ENCODE measurements at regions not wholly inside any gene's neighbourhood (a gene's known extent, or its start where the extent isn't known, plus 50 kb on each side); places are given as distances from the start of the nearest gene placed in this dataset.

DNA sequence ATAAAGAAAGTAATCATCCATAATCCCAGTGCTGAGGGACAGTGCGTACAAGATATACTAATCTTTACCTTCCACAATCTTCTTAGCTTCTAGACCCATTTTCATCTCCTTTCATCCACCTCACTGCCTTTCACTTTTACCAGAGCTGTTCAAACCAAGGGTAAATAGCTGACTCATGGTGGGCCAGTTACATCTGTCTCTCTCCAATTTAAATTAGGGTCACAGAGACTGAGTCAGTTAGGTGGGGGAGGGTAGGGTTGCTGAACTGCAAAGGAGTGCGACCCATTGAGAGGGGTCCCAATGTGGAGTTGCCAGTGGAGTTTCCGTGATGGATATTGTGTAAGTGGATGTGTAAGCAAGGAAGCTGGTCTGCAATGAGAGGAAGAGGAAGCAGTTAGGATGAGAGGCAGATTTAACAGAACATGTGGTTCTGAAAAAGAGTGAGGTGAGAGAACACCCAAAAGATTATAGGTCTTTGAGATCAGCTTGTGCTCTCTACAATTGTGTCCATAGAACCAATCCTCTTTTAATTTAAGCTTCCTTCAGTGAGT is 83.5 kb downstream of the GP2 start:
- TF ChIP-seq POLR2A (IDR thresholded peaks at IDR 0.05; ENCODE audit: low read depth, low read length) (no peak), MXI1 (IDR thresholded peaks at IDR 0.05; ENCODE audit: borderline replicate concordance, low read depth, low read length) (no peak), RCOR1 (IDR thresholded peaks at IDR 0.05; ENCODE audit: insufficient replicate concordance, low read length) (no peak), FOS (IDR thresholded peaks at IDR 0.05; ENCODE audit: low read depth, low read length) (no peak), RFX5 (IDR thresholded peaks at IDR 0.05; ENCODE audit: low read depth, low read length) (no peak), RAD21 (IDR thresholded peaks at IDR 0.05; ENCODE audit: low read length) (no peak), MAFK (IDR thresholded peaks at IDR 0.05; ENCODE audit: low read depth, low read length) (no peak), CEBPB (IDR thresholded peaks at IDR 0.05; ENCODE audit: low read depth, low read length) (no peak), SMC3 (IDR thresholded peaks at IDR 0.05; ENCODE audit: low read depth, low read length) (no peak), CHD1 (IDR thresholded peaks at IDR 0.05; ENCODE audit: low read depth, low read length) (no peak)
- TF ChIP-seq, protein P1, sequence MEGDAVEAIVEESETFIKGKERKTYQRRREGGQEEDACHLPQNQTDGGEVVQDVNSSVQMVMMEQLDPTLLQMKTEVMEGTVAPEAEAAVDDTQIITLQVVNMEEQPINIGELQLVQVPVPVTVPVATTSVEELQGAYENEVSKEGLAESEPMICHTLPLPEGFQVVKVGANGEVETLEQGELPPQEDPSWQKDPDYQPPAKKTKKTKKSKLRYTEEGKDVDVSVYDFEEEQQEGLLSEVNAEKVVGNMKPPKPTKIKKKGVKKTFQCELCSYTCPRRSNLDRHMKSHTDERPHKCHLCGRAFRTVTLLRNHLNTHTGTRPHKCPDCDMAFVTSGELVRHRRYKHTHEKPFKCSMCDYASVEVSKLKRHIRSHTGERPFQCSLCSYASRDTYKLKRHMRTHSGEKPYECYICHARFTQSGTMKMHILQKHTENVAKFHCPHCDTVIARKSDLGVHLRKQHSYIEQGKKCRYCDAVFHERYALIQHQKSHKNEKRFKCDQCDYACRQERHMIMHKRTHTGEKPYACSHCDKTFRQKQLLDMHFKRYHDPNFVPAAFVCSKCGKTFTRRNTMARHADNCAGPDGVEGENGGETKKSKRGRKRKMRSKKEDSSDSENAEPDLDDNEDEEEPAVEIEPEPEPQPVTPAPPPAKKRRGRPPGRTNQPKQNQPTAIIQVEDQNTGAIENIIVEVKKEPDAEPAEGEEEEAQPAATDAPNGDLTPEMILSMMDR (conservative IDR thresholded peaks at IDR 0.05; ENCODE audit: low read depth, low read length): no peak
- TF ChIP-seq, protein P2, sequence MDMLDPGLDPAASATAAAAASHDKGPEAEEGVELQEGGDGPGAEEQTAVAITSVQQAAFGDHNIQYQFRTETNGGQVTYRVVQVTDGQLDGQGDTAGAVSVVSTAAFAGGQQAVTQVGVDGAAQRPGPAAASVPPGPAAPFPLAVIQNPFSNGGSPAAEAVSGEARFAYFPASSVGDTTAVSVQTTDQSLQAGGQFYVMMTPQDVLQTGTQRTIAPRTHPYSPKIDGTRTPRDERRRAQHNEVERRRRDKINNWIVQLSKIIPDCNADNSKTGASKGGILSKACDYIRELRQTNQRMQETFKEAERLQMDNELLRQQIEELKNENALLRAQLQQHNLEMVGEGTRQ (IDR thresholded peaks at IDR 0.05; ENCODE audit: low read depth, low read length): no peak
- TF ChIP-seq, protein P3, sequence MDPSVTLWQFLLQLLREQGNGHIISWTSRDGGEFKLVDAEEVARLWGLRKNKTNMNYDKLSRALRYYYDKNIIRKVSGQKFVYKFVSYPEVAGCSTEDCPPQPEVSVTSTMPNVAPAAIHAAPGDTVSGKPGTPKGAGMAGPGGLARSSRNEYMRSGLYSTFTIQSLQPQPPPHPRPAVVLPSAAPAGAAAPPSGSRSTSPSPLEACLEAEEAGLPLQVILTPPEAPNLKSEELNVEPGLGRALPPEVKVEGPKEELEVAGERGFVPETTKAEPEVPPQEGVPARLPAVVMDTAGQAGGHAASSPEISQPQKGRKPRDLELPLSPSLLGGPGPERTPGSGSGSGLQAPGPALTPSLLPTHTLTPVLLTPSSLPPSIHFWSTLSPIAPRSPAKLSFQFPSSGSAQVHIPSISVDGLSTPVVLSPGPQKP (IDR thresholded peaks at IDR 0.05; ENCODE audit: borderline replicate concordance, low read depth, low read length): no peak

Measured in IMR-90 (cell line).